ENCODE measurements at regions not wholly inside any gene's neighbourhood (a gene's known extent, or its start where the extent isn't known, plus 50 kb on each side); places are given as distances from the start of the nearest gene placed in this dataset.
"Not testable (repeated sequence)": the region's sequence is repeated elsewhere in the genome, so short reads cannot be mapped to it uniquely, and the experiment has no call there.

DNA sequence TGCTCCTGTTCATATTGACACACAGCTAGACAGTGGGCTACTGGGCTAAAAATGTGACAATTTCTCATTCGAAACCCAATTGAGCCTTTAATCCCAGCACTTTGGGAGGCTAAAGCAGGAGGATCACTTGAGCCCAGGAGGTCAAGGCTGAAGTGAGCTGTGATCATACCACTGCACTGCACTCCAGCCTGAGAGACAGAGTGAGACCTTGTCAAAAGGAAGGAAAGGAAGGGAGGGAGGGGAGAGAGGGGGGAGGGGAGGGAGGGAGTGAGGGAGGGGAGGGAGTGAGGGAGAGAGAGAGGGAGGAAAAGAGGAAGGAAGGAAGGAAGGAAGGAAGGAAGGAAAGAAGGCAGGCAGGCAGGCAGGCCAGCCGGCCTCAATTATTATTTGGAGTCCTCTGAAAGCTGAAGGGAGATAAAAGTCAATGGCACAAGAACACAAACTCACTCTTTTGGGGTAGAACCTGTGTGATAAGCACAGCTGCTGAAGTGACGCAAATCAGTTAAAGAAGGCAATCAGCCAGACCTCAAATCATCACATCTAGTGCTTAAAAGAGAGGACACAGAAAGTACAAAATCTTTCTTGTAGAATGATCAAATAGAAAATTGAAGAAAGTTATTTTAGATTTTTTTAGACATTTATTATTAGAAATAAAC is 98.1 kb downstream of the CCDC71L start:
- no peak for DNase-seq

DNA sequence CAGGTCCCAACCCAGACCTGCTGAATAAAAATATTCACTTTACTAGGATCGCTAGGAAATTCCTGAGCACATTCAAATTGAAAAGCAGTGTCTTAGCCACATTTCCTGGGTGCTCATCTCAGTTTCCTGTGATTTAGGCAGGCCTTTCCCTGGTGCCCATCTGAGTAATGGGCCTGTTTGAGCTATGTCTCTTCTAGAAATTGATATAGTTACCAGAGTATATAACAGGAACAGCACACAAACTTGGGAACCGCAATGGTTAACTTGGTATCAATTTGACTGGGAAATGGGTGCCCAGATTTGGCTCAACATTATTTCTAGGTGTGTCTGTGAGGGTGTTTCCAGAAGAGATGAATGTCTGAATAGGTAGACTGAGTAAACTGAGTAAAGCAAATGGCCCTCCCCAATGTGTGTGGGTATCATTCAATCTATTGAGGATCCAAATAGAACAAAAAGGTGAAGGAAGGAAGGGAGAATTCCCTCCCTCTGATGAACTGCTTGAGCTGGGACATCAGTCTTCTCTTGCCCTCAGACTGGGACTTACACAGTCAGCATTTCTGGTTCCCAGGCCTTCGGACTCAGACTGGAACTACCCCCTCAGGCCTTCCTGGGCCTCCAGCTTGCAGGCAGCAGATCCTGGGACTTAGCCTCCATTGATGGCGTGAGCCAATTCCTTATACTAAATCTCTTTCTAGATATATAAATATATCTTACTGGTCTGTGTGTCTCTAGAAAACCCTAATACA is 99.1 kb downstream of the CCDC71L start:
- DNase-seq, result no peak

DNA sequence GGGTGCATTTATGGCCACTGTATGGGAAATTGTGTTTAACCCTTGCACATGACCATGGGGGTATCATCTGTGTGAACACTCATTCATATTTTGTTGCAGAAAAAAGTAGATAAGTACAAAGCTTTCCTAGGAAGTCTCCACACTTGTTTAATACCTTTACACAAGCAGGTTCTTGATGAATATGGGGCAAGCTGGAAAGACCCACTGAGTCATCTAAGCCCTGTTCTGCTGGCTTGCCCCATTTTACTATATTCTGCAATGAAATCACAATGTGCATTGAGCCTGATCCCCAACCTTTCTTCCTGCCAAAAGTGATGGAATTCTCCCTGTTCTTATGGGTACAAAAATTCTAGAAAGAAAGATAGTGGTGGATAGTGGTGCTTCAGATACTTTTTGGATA is 99.8 kb downstream of the CCDC71L start:
- DNase-seq, result no peak

GRCh38 chr7:106560482-106560881 is 100.5 kb downstream of the CCDC71L start:
- no peak for DNase-seq

- DNase-seq, result not testable (repeated sequence)
Observed at GRCh38 chr7:106556244-106556643, 104.7 kb downstream of the CCDC71L start.

DNA sequence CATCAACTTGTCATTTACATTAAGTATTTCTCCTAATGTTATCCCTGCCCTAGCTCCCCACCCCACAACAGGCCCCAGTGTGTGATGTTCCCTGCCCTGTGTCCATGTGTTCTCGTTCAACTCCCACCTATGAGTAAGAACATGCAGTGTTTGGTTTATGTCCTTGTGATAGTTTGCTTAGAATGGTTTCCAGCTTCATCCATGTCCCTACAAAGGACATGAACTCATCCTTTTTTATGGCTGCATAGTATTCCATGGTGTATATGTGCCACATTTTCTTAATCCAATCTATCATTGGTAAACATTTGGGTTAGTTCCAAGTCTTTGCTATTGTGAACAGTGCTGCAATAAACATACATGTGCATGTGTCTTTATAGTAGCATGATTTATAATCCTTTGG is 106.3 kb downstream of the CCDC71L start:
- not testable (repeated sequence) for DNase-seq

DNA sequence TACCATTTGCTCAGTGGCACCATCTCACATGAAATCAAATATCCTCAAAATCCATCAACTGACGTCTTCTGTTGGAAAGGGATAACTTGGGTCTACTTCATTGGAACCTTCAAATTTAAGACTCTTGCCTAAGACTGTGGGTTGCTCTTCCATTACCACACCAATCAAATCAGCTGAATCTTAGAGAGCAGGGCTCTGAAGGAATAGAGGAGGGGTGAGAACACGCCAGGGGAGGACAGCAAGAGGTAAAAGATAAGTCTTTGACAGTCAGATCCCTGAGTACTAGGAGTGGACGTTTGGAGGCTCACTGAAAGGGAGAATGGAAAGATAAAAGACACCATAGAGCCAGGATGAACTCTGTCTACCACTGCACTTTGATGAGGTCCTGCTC is 107.5 kb downstream of the CCDC71L start:
- DNase-seq, result no peak

DNA sequence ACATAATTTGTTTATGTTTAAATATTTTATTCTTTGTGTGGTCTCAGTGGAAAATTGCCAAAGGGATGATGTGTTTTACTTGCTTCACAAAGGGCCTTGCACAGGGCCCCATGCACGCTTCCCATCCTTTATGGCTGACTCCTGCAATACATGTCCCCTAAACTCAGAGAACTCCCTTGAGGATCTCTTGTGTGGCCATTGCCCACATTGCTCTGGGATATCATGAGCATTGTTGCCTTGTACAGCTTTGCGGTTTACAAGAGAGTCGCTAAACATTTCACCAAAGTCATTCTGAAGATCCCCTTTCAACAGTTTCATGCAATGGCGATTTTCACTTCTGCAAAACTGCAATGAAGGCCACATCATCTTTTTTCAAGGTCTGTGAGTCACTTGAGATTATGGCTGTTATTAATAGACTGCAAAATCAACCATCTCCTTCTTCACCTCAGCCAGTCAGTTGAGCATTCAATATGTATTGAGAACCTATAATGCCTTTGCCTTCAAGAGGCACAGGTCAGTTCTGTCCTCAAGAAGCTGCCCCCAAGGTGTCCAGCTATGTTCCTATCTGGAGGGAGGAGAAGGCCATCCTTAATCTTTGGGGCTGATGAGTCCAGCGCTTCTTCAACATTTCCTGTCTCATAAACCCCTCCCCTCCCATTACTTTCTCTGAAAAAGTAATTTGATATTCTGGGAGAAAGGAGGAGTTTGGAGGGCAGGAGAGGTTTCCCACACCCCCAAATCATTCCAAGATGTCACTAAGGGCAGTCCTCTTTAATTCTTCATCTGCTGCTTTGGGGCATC is 108.1 kb downstream of the CCDC71L start:
- DNase-seq, result no peak

DNA sequence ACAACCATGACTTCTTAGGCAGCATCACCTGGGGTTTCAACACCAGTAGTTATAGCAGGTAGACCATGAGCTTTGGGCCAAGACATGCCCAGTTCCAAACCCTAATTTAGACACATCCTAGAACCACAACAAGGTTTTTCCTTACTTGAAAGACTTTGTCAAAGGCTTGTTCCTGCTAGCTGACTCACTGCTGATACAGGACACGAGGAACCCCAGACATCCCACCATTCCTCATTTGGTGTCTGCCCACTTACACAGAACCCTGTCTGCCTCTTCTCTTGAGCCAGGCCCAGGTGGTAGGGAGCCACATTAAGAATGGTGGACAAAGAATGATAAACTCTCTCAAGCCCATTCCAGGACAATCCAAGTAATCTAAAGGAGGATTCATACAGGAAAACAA is 109.0 kb downstream of the CCDC71L start:
- no peak for DNase-seq

DNA sequence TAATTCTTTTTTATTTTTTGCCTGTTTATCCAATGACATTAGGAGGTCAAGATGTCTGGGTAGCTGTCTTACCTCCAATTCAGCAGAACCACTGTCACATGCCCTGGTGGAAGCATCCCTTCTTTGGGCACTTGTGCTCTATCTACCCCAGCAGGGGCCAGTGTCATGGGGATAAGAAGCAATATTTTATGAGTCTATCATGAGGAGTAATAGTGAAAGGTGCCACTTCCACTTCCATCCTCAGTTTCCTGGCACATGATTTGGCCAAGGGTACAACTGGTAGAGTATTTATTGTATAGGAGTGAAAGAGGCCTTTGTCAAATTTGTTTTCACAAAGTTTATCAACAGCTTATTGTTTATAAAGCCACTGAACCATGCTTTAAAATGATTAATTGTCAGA is 112.5 kb downstream of the CCDC71L start:
- DNase-seq, result no peak

- no peak for DNase-seq
Observed at GRCh38 chr7:106545275-106545674, 115.7 kb downstream of the CCDC71L start.

GRCh38 chr7:106543221-106543757 is 117.7 kb downstream of the CCDC71L start:
- no peak for DNase-seq

DNA sequence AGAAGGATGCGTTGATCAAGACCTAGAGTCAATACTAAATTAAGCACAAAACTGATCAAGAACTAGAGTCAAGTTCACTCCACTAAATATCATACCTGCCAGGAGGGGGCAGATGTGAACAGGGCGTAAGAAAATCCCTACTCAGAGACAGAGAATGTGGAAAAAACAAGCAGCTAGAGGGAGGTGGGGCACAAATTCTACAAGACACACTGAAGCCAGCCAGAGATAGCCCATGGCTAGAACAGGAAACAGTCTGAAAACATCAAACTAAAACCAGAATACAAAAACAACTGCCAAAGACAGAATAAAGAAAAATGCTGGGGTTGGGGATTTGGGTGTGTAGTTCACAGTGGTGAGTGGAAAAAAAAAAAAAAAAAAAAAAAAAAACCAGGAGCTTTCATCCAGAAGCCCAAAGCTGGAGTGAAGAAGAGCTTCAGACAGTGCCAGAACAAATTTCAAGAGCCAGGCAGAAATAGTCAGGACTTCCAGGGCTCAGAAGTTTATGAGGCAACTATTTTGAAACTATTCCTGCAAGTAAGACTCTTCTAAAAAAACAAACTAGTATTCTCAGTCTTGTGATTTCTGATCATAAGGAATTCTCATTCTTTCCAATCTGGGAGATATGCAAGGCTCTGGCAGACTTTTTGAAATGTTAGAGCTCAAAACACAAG is 118.3 kb downstream of the CCDC71L start:
- peak; percentile 20 for DNase-seq

GRCh38 chr7:106538638-106539037 is 122.3 kb downstream of the CCDC71L start:
- DNase-seq, result no peak

- no peak for DNase-seq
Observed at GRCh38 chr7:106537119-106537518, 123.8 kb downstream of the CCDC71L start.

DNA sequence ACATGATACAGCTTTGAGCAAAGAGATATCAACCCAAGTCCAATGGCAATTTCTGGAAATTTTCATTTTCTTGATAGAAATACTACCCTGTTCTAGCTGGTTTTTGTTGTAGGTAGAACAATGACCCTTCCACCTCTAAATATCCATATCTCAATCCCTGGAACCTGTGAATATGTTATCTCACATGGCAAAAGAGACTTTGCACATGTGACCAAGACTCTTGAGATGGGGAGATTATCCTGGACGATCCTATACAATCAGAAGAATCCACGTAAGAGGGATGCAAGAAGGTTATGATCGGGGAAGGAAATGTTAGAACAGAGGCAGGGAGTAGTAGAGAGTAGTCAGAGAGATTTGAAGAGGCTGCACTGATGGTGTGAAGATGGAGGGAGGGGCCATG is 124.9 kb downstream of the CCDC71L start:
- no peak for DNase-seq

- no peak for DNase-seq
Observed at GRCh38 chr7:106535234-106535932, 125.6 kb downstream of the CCDC71L start.

GRCh38 chr7:106534271-106534846 is 126.6 kb downstream of the CCDC71L start:
- DNase-seq, result no peak

GRCh38 chr7:106530183-106530582 is 130.8 kb downstream of the CCDC71L start:
- DNase-seq, result not testable (repeated sequence)

- not testable (repeated sequence) for DNase-seq
Observed at GRCh38 chr7:106526617-106527016, 134.3 kb downstream of the CCDC71L start.

DNA sequence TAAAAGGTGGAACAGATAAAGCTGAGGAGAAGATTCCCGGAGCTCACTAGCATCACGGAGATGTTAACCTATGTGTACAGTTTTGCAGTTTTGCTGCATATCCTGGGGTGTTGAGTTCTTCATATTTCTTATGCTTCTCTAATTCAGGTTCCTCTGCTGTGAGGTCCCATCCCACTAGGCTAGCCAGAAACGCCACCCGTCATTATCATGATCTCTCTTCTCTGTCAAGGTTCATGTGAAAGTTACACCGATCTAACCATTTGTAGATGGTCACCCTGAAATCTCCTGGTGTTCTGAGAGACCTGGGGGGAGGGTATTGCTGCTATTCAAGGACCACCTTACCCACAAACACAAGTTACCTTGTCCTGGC is 136.3 kb downstream of the CCDC71L start:
- DNase-seq, result no peak

DNA sequence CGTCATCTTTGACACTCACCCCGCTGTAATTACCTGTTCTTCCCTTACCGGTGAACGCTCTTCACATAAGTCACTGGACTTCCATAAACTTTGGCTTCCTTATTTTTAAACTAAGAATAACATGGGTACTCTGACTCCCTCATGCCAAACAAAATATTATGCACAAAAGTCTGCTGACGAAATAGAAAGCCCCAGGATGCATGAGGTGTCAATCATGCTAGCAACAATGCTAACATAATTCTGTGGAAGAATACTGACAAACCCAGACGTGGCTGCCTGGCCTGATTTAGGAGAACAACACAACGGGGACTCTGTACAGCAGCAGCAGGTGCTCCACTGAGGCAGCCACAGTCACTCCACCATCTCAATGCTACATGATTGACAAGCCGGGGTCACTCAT is 137.5 kb downstream of the CCDC71L start:
- DNase-seq, result no peak

All from NCI-H1694 (cell line).